ENCODE measurements at regions not wholly inside any gene's neighbourhood (a gene's known extent, or its start where the extent isn't known, plus 50 kb on each side); places are given as distances from the start of the nearest gene placed in this dataset.

- DNase-seq (ENCODE audit: low read depth), result no peak
These were observed 330.4 kb downstream of the RFC3 start for GRCh38 chr13:34148359-34148758.

GRCh38 chr13:34151885-34152284, 333.9 kb downstream of the RFC3 start:
- DNase-seq (ENCODE audit: low read depth), result no peak
- H3K4me3 ChIP-seq (ENCODE audit: low read depth, low read length), result no peak overlapping the region

More at GRCh38 chr13:34148359-34148758, 330.4 kb downstream of the RFC3 start:
- H3K4me3 ChIP-seq (ENCODE audit: low read depth, low read length), result no peak overlapping the region

DNA sequence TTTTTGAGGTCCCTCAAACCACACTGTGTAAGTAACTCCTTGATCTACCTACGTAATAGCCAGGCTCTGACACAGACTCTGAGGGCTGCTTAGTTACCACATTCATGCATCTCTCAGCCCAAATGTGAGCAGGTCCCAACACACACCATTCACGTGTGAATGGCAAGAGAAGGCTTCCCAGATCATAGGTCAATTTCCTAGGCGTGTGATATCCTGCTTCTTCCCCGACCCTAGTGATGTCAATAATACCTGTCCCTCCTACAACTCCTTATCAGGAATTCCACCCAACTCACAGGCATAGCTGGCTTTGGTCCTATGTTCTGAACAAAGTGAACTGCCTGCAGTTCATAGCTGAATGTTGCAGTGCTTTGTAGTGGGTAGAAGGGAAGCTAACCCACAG, 334.5 kb downstream of the RFC3 start:
- no peak overlapping the region for H3K4me3 ChIP-seq (ENCODE audit: low read depth, low read length)
- no peak for DNase-seq (ENCODE audit: low read depth)

DNA sequence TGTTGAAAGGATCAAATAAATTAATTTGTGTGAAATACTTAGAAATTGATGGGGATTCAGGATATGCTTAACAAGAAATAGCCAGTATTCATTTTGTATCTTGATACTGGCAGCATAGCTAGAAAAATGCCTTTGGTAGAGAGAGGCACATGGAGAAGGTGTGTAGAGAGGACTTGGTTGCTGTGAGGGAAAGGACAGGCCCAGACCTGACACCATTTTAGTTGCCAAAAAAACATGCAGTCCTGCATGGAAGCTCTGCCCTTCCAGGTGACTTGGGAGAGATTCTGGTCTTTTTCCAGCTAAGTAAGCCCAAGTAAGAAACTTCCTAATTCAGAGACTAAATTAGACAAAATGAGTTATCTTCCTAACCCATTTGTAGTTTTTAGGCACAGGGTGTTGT, 335.0 kb downstream of the RFC3 start:
- no peak for DNase-seq (ENCODE audit: low read depth)
- no peak overlapping the region for H3K4me3 ChIP-seq (ENCODE audit: low read depth, low read length)

GRCh38 chr13:34153428-34154180, 335.7 kb downstream of the RFC3 start:
- DNase-seq (ENCODE audit: low read depth), result no peak
- H3K4me3 ChIP-seq (ENCODE audit: low read depth, low read length), result no peak overlapping the region

GRCh38 chr13:34155931-34156607, 338.1 kb downstream of the RFC3 start:
- H3K4me3 ChIP-seq (ENCODE audit: low read depth, low read length), result no peak overlapping the region
- DNase-seq (ENCODE audit: low read depth), result no peak

DNA sequence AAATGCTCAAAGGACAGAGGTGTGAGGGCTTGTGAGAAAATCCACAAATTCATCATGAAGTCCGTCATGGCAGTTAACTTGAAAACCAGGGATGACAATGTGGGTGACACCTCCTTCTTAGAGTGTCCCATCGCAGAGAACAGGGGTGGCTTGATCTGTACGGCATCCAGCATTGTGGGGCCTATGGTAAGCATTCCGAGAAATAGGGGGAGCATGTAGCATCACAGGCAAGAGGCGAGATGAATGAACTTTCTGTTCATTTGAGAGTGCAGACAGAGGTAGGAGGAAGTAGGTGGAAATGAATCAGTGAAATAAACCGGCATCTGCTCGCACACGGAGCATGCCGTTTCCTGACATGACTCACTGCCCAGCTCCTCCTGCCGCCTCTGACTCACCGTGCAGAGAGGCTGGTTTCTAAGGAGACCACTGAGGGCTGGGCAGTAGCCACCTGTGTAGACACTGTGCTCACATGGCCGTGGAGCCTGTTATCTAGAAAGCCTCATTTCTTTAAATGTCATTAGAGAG, 339.0 kb downstream of the RFC3 start:
- peak; percentile 79 for DNase-seq (ENCODE audit: low read depth)
- H3K4me3 ChIP-seq (ENCODE audit: low read depth, low read length), result no peak overlapping the region

DNA sequence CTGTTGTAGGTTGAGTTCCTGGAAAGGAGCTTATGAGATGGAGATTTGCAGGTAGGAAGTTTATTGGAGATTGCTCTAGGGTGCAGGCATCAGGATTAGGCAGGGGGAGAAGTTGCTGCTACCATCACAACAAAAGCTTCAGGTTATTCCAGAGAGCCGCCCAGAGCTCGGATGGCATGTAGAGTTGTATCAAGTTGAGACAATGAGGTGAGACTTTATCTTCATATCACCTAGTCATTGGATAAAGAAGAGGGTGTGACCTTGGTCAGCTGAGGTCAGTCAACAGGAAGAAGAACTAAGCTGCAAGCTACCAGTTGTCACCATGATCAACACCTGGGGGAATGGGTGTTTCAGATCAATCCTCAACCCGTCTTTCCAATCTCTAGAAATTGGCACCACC, 342.0 kb downstream of the RFC3 start:
- no peak for DNase-seq (ENCODE audit: low read depth)
- H3K4me3 ChIP-seq (ENCODE audit: low read depth, low read length), result no peak overlapping the region

GRCh38 chr13:34161931-34162543, 344.1 kb downstream of the RFC3 start:
- peak; percentile 78 for DNase-seq (ENCODE audit: low read depth)
- H3K4me3 ChIP-seq (ENCODE audit: low read depth, low read length), result no peak overlapping the region

GRCh38 chr13:34162544-34162933, 344.6 kb downstream of the RFC3 start:
- DNase-seq (ENCODE audit: low read depth), result no peak
- no peak overlapping the region for H3K4me3 ChIP-seq (ENCODE audit: low read depth, low read length)

DNA sequence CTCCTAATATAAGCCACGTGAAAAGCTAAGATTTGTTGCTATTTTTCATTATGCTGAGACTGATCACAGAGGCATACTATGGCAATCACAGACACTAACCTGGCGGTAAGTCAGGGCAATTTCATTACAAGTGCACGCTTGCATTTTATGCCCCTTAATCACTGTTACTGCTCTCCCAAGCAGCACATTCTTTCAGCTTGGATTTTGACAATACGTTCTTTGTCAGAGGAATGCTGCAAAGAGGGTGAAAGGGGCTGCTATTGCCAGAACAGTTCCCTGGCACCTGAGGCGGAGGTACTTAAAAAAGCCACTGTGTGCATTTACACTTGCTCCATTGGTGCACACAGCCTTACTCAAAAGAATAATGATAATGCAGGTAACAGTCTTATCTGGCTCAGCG, 346.6 kb downstream of the RFC3 start:
- DNase-seq (ENCODE audit: low read depth), result no peak

DNA sequence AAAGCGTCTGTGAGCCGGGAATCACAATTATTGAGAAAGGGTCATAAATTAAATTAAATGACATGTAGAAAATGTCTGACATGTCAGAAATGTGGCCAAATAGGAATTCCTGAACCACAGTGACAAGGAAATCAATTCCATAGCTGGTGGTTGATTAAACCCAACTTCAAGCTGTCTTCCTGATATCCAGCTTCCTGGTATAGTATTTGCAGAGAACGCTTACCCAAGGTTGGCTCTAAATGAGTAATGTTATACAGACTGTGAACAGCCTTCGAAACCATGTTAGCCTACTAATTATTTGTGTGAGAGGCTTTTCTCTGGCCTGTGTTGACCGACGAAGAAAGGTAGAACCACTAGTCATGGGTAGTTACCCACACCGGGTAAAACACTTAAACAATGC, 347.2 kb downstream of the RFC3 start:
- no peak overlapping the region for H3K4me3 ChIP-seq (ENCODE audit: low read depth, low read length)
- no peak for DNase-seq (ENCODE audit: low read depth)

More for the DNA sequence above, 346.6 kb downstream of the RFC3 start:
- no peak overlapping the region for H3K4me3 ChIP-seq (ENCODE audit: low read depth, low read length)

DNA sequence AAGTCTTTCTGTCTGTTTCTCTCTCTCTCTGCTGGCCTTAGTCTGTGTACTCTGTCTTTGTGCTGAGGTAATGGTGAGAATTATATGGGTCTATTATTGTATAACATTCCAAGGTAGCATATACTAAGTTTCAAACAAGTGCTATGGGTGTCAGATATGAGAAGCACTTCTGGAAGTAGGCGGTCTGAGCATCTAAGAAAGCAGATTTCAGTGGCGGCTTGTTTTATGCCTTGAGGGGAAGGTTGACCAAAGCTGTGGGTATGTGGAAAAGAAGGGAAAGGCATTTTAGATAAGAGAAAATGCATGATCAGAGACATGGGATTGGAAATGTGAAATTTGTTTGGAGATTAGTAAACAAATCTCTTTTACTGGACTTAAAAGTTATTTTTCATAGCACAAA, 348.5 kb downstream of the RFC3 start:
- no peak overlapping the region for H3K4me3 ChIP-seq (ENCODE audit: low read depth, low read length)
- DNase-seq (ENCODE audit: low read depth), result no peak

- H3K4me3 ChIP-seq (ENCODE audit: low read depth, low read length), result no peak overlapping the region
- DNase-seq (ENCODE audit: low read depth), result no peak
These were observed 349.4 kb downstream of the RFC3 start for GRCh38 chr13:34167347-34167746.

DNA sequence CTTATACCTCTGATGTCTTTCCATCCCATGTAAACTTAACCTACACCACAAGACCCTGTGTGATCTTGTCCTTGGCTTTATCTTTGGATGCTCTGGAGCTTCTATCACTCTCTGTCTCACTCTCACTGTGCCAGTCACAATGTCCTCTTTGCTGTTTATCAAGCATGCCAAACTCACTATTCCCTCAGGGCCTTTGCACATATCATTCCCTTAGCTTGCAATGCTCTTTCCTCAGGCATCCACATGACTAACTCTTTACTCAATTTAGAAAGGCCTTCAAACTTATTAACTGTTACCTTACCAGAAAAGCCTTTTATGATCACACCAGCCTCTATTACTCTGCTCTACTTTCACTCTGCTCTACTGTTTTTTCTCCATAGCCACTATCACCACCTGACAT, 354.1 kb downstream of the RFC3 start:
- DNase-seq (ENCODE audit: low read depth), result no peak
- H3K4me3 ChIP-seq (ENCODE audit: low read depth, low read length), result no peak overlapping the region

DNA sequence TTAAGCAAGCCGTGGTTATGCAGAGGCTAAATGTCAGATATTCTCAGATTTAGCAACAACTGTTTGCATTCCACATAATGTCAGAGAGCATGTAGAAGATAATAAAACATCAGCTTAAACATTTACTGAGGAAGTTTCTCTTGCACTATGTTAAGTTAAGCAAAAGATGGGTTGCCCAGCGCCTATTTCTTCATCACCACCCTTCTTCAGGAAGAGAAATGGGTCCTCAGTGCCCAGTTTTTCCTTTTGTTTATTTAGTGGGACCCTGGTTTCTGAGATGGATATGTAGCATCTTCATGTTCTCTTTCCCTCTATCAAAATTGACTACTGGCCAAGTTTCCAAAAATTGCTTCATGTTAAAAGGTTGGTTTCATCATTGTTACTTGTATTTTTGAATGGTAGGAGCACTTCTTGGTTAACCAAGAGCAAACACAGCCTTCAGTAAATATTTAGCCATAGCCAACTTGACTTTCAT, 356.8 kb downstream of the RFC3 start:
- DNase-seq (ENCODE audit: low read depth), result no peak

DNA sequence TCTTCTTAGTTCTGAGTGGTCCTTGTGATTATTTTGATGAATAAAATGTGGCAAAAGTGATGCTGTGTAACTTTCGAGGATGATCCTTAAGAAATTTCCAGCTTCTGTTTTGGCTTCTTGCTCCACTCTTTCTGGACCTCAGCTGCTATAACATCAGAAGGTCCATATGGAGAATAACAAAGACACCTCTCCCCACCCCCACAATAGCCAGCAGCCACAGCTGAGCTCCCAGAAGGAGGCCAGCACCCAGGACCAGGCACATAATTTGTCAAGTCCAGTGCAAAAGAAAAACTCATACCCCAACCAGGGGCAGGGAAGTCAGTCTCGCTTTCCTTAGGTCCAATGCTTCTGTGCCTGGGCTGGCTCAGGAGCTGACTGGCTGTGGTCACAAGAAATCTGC, 357.6 kb downstream of the RFC3 start:
- no peak for DNase-seq (ENCODE audit: low read depth)
- no peak overlapping the region for H3K4me3 ChIP-seq (ENCODE audit: low read depth, low read length)

More for the DNA sequence above, 356.8 kb downstream of the RFC3 start:
- H3K4me3 ChIP-seq (ENCODE audit: low read depth, low read length), result no peak overlapping the region

- H3K4me3 ChIP-seq (ENCODE audit: low read depth, low read length), result no peak overlapping the region
- no peak for DNase-seq (ENCODE audit: low read depth)
These were observed 358.7 kb downstream of the RFC3 start for GRCh38 chr13:34176633-34177032.

- DNase-seq (ENCODE audit: low read depth), result no peak
These were observed 361.5 kb downstream of the RFC3 start for GRCh38 chr13:34179481-34179880.

DNA sequence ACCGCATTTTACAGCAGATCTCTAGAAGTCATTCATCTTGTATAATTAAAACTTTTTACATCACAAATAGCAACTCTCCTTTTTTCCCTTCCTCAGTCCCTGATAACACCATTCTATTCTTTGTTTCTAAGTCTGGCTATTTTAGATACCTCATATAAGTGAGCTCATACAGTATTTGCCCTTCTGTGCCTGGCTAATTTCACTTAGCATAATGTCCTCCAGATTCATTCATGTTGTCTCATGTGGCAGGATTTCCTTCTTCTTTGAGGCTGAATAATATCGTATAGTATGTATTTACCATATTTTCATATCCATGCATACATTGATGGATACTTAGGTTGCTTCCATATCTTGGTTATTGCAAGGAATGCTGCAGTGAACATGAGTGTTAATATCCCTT, 362.0 kb downstream of the RFC3 start:
- H3K4me3 ChIP-seq (ENCODE audit: low read depth, low read length), result no peak overlapping the region
- no peak for DNase-seq (ENCODE audit: low read depth)

More at GRCh38 chr13:34179481-34179880, 361.5 kb downstream of the RFC3 start:
- no peak overlapping the region for H3K4me3 ChIP-seq (ENCODE audit: low read depth, low read length)
